Lung (tissue), 11 donors: ENCODE measurements at regions not wholly inside any gene's neighbourhood (a gene's known extent, or its start where the extent isn't known, plus 50 kb on each side); places are given as distances from the start of the nearest gene placed in this dataset.

Experiments
- ATAC-seq: fragments of 200-7000 bp; cut with Tn5 transposase; one replicate; pipeline ENCODE4 v1.9.1; 2020; ENCODE audit warnings: moderate number of reproducible peaks; ENCODE audit not compliant: insufficient read depth, low FRiP score
- DNase-seq, 3 donors: peaks; one replicate each; pipeline ENCODE4 v3.0.0-alpha.2; 2013 to 2017
- H3K27ac ChIP-seq, 2 donors: one replicate each; pipeline ENCODE4 v1.5.1; 2013; ENCODE audit warnings: mild to moderate bottlenecking in 2 of 2, moderate library complexity in 2 of 2, control low read depth in 1 of 2, inconsistent platforms in 1 of 2, low read depth in 1 of 2, low read length in 1 of 2
- H3K27me3 ChIP-seq, 3 donors: one replicate each; pipeline ENCODE4 v1.5.1; 2013; ENCODE audit warnings: low read length in 2 of 3; ENCODE audit not compliant: control insufficient read depth in 3 of 3, insufficient read depth in 3 of 3
- H3K36me3 ChIP-seq, 4 donors: one replicate each; pipeline ENCODE4 v1.5.1; 2013; ENCODE audit warnings: low read length in 4 of 4, mild to moderate bottlenecking in 1 of 4, moderate library complexity in 1 of 4; ENCODE audit not compliant: control insufficient read depth in 4 of 4, insufficient read depth in 4 of 4
- H3K4me1 ChIP-seq, 5 donors: one replicate each; pipeline ENCODE4 v1.5.1; 2013; ENCODE audit warnings: low read length in 5 of 5, mild to moderate bottlenecking in 2 of 5, moderate library complexity in 1 of 5; ENCODE audit not compliant: control insufficient read depth in 5 of 5, insufficient read depth in 5 of 5
- H3K4me3 ChIP-seq: one replicate; pipeline ENCODE4 v1.5.1; 2013; ENCODE audit warnings: mild to moderate bottlenecking, control low read depth, moderate library complexity
- H3K9ac ChIP-seq, 2 donors: one replicate each; pipeline ENCODE4 v1.5.1; 2013; ENCODE audit warnings: low read length in 2 of 2, control low read depth in 1 of 2; ENCODE audit not compliant: insufficient read depth in 1 of 2
- H3K9me3 ChIP-seq, 4 donors: one replicate each; pipeline ENCODE4 v1.5.1; 2013; ENCODE audit warnings: low read length in 3 of 4, mild to moderate bottlenecking in 1 of 4, moderate library complexity in 1 of 4; ENCODE audit not compliant: control insufficient read depth in 4 of 4, insufficient read depth in 3 of 4
- whole genome bisulfite sequencing, 2 donors: extraction: QIAGEN DNeasy Blood & Tissue Kit; methylation state at CpG; one replicate each; pipeline ENCODE4 v1.1.7; 2013; 5-methylcytosine and 5-hydroxymethylcytosine counted together
- TF ChIP-seq, protein P1 (sequence below): IDR thresholded peaks from 2 replicates; pipeline ENCODE4 v1.5.1; 2012; ENCODE audit warnings: mild to moderate bottlenecking; ENCODE audit errors: control extremely low read depth, extremely low read depth
- donor health status: control.
- donor health status: control.
- donor health status: Bipolar disorder and iron deficiency.
- donor health status: healthy.
- donor health status: DM: yes; HTN: yes; CAD: no.

GRCh38 chr3:16693820-16694219, 88.6 kb upstream of the DAZL start:
- H3K36me3 ChIP-seq: no peaks in the 10 kb centered on the region
- H3K27me3 ChIP-seq: no peaks in the 10 kb centered on the region
- 65 to 72% methylated on average over 2 of the region's 2 CpGs for WGBS, 2 donors
- ATAC-seq (no peak), DNase-seq (no peak)
- no peaks in the 10 kb centered on the region for H3K4me1 ChIP-seq
- no peaks in the 10 kb centered on the region for H3K9me3 ChIP-seq
- no peak overlapping the region for H3K4me3 ChIP-seq
- TF ChIP-seq, protein P1, sequence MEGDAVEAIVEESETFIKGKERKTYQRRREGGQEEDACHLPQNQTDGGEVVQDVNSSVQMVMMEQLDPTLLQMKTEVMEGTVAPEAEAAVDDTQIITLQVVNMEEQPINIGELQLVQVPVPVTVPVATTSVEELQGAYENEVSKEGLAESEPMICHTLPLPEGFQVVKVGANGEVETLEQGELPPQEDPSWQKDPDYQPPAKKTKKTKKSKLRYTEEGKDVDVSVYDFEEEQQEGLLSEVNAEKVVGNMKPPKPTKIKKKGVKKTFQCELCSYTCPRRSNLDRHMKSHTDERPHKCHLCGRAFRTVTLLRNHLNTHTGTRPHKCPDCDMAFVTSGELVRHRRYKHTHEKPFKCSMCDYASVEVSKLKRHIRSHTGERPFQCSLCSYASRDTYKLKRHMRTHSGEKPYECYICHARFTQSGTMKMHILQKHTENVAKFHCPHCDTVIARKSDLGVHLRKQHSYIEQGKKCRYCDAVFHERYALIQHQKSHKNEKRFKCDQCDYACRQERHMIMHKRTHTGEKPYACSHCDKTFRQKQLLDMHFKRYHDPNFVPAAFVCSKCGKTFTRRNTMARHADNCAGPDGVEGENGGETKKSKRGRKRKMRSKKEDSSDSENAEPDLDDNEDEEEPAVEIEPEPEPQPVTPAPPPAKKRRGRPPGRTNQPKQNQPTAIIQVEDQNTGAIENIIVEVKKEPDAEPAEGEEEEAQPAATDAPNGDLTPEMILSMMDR: no peak
- no peak overlapping the region for H3K27ac ChIP-seq
- H3K9ac ChIP-seq: no peak overlapping the region

- DNase-seq (no peak), ATAC-seq (no peak)
- no peaks in the 10 kb centered on the region for H3K27me3 ChIP-seq
- TF ChIP-seq, protein P1: no peak
- H3K4me3 ChIP-seq: no peak overlapping the region
- no peaks in the 10 kb centered on the region for H3K4me1 ChIP-seq
- 90 to 97% methylated on average over 4 of the region's 4 CpGs for WGBS, 2 donors
- no peaks in the 10 kb centered on the region for H3K9me3 ChIP-seq
- no peak overlapping the region for H3K9ac ChIP-seq
- no peak overlapping the region for H3K27ac ChIP-seq
- no peaks in the 10 kb centered on the region for H3K36me3 ChIP-seq
Observed at GRCh38 chr3:16695710-16696109, 90.5 kb upstream of the DAZL start.

- peak in 1 of 3 donors; percentile 16 for DNase-seq
- TF ChIP-seq, protein P1: no peak
- Histone ChIP-seq H3K4me1 (no peaks in the 10 kb centered on the region), H3K9me3 (no peaks in the 10 kb centered on the region), H3K27ac (no peak overlapping the region), H3K4me3 (no peak overlapping the region), H3K36me3 (no peaks in the 10 kb centered on the region), H3K27me3 (no peaks in the 10 kb centered on the region), H3K9ac (no peak overlapping the region)
- no peak for ATAC-seq
- 83 to 87% methylated on average over 1 of the region's 1 CpG for WGBS, 2 donors
Observed at GRCh38 chr3:16697443-16698147, 92.4 kb upstream of the DAZL start.

GRCh38 chr3:16700651-16701050, 95.4 kb upstream of the DAZL start:
- no peaks in the 10 kb centered on the region for H3K27me3 ChIP-seq
- DNase-seq: no peak
- H3K36me3 ChIP-seq: no peaks in the 10 kb centered on the region
- H3K4me3 ChIP-seq: no peak overlapping the region
- H3K9ac ChIP-seq: no peak overlapping the region
- H3K27ac ChIP-seq: no peak overlapping the region
- H3K4me1 ChIP-seq: no peaks in the 10 kb centered on the region
- H3K9me3 ChIP-seq: no peaks in the 10 kb centered on the region
- TF ChIP-seq, protein P1: no peak
- ATAC-seq: no peak
